ENCODE measurements at regions not wholly inside any gene's neighbourhood (a gene's known extent, or its start where the extent isn't known, plus 50 kb on each side); places are given as distances from the start of the nearest gene placed in this dataset.
A peak's percentile ranks its signal among the peaks of the same experiment; 100 is the strongest.
"Not testable (repeated sequence)": the region's sequence is repeated elsewhere in the genome, so short reads cannot be mapped to it uniquely, and the experiment has no call there.

DNA sequence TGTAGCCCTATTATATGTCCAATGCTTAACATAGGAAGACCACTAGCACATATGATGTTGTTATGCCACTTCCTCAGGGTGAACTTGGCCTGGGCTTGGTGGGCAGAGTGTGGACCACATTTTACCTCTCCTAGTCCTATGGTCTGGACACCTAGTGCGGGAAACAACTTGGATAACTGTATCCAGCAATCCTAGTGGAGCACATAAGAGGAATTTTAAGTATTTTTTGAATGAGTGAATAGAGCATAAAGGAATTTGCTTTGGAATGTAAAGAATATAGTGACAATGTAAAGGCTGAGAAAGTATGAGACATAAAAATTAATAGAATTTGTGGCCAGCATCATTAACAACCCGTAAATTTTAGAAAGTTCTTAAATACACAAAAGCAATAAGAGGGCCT is 528.9 kb downstream of the IGSF11 start:
- no peak for DNase-seq

DNA sequence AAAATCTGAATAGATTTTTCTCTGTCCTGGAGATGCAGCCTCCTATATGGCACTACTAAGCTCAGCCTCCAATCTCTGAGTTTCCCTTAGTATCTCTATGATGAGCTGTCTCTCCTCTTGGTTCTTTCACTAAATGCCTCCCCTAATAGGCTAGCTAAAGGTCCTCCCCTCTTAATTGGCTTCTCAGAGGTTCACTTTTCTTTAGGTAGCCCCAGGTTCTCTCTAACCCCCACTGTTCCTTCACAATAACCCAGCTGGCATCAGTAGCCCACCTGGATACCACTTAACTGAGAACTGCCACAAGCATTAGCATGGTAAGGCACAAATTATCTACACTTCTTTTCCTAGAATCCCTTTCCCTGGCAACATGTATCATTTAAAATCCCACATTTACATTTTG is 523.2 kb downstream of the IGSF11 start:
- DNase-seq = no peak

DNA sequence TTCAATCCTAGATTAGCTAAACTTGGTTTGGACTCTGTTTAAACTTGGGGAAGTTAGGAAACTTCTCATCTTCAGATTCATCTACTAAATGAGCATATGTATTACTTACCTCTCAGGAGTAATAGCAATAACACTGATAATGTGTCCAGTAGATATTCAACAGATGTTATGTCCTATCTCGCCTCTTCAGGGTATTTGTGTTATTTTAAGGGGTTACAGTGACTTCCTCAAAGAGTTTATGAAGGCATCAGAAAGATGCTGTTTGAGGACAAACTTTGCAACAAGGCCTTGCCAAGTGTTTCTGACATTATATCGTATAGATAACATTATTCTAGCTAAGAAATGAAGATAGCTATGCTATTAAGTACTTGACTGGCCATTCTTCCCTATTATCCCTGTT is 522.3 kb downstream of the IGSF11 start:
- DNase-seq = no peak

DNA sequence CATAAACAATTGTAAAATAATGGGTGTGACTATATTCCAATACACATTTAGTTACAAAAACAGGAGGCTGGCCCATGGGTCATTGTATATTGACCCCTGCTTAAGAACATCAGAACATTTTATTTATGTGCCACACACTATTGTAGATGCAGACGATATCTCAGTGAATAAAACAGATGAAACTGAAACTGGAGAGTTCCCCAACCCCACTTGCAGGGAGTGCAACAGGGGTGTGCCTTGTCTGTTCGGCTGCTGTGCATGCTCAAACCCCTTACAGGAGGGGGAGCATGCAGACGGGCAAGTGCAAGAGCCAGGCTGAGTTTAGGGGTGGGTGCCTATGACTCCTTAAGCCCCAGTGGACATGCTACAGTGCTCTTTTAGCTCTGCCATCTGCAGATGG is 509.6 kb downstream of the IGSF11 start:
- DNase-seq = no peak

DNA sequence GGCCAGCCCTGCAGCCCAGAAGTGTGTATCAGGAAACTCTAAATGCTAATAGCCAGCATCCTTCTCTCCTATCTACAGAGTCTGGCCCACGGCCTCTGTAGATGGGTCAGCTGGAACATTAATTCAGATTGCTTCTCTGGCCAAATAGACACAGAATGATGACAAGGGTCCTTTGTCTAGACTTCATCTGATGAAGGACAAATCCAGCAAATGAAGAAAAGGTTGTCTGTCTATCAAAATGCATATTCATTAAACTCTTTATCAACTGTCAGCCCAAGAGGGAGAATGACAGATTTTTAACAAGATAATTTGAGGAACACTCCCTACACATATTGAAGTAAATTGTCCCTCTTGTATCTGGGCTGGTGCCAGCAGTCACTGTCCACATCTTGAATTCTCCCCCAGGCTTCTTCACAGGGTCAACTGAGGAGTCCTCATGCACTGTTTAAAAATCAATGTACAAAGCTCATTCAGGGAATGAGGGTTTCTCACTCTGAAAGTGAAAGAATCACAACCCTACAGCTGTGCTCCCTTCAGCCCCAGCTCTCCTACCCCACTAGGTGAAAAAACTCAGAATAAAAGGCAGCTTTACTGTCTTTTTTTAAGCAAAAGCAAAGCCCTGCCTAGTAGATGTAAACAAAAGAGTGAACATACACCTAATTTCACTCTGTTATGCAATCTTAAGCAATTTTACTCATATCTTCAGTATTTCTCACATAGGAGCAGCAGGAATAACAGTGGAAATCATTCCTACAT is 507.7 kb downstream of the IGSF11 start:
- DNase-seq = no peak

DNA sequence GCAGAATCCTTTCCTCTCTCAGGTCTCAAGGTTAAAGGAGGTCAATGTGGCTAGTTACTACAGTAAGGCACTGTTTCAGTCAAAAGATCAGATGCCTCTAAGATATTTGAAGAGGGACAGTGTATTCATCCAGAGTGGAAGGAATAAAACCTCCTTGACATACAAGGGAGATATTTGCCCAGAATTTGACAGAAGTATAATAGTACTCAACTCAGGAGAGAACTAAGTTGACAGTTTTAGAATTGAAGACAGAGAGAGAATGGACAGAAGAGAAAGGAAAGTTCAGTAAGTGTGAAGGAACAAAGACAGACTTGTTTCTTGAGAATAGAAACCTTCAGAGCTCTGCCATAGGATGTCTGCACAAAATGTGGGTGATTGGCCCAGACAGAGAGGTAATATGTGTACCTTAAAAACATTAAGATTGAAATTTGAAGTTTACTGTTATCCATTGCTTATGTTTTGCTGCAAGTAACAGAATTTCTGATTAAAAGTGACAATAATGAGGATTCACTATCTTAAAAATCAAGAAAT is 507.1 kb downstream of the IGSF11 start:
- no peak for DNase-seq

DNA sequence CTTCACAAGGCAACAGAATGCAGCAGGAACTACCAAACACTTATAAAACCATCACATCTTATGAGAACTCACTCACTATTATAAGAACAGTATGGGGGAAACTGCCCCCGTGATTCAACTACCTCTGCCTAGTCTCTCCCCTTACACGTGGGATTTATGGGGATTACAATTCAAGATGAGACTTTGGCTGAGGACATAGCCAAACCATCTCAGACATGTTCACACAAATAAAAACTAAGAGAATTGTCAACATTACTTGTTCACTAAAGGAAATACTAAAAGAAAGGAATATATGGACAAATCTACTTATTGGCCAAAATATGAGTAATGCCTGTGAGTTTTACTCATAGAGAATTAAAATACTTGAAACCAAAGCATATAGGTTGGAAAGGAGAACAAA is 505.1 kb downstream of the IGSF11 start:
- no peak for DNase-seq

DNA sequence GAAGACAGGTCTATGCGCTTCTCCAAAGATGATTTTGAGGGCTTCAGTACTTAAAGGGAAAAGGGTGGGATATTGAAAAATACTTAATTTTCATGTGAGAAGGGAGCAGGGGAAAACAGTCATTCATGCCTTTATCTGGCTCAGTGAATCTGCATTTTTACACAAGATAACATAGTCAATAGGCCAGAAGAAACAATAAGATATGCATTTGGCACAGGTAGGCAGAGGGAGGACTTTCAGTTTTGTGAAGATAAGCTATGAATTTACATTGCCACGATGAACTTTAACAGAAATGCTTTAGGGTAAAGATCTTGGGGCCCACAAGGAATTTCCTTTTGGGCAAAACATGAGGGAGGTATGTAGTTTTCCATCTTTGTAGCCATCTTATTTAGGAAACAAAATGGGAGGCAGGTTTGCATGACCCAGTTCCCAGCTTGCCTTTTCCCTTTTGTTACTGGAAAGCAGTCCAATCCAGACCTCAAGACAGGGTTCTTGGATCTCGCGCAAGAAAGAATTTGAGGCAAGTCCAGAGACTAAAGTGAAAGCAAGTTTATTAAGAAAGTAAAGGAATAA is 504.2 kb downstream of the IGSF11 start:
- no peak for DNase-seq

DNA sequence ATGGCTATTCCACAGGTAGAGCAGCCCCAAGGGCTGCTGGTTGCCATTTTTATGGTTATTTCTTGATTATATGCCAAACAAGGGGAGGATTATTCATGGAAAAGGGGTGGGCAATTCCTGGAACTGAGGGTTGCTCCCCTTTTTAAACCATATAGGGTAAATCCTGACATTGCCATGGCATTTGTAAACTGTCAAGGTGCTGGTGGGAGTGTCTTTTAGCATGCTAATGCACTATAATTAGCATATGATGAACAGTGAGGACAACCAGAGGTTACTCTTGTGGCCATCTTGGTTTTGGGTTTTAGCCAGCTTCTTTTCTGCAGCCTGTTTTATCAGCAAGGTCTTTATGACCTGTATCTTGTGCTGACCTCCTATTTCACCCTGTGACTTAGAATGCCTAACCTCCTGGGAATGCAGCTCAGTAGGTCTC is 503.7 kb downstream of the IGSF11 start:
- DNase-seq = not testable (repeated sequence)

DNA sequence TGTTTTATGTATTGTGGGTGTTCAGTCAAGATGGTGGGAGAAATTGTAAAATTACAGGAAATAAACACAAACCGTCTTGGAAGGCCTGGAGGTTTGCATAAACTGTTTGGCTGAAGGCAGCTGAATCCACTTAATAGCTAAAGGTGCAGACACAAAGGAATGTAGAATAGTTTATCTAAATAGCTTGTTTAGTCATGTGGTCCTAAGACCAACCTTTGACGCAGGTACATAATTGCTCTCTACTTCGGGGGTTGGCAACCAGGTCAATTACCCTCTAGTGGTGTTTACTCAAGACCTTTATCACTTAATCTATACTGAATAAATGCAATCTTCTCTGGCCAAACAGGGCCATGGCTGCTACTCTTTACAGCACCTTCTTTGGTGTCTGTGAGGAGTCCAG is 502.8 kb downstream of the IGSF11 start:
- no peak for DNase-seq

DNA sequence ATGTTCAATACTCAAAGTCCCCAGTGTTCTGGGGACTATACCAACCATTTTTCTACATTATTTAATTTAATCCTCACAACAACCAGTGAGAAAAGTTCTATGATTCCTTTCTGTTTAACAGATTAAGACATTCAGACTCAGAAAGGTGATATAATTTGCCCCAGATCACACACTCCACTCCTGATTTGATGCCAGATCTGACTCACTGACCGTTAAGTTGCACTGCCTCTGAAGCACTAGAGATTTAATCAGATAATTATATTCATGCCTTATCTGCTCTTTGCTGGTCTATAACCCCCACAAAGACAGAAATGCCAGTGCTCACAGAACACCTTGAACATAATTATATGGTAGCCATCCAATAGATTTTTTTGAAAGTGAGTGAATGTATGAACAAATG is 501.0 kb downstream of the IGSF11 start:
- DNase-seq = no peak

DNA sequence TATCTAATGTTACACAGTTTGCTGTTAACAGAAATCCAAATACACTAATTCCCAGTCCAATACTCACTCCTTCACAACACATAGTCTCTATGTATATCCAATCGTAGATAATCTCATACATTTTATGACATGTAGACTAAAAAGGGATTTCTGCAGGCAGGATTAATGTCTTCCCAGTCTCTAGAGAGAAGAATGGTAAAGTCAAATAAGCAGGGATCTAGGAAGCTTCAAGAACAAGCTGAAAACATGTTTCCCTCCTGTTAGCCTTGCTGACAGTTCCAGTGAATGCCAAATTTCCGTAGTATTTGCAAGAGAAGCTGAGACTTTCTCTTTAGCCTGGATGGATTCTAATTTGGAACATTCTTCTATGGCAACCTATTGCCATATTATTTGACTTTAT is 500.1 kb downstream of the IGSF11 start:
- no peak for DNase-seq

DNA sequence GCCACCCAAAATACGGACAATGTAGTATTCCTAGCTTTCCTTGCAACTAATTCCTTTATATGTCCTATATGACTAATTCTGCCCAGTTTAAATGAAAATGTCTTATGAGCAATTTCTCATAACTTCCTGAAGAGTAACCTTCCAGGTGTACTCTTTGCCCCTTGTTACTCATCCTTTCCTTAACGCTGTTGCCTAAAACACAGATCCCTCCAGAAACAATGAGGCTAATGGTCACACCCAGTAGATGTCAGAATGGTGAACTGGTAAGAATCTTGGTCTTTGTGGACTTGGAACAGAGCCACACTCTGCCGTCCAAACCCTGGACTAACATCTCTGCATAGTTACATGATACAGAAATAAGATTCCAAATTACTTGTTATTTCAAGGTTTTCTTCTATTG is 497.9 kb downstream of the IGSF11 start:
- no peak for DNase-seq

DNA sequence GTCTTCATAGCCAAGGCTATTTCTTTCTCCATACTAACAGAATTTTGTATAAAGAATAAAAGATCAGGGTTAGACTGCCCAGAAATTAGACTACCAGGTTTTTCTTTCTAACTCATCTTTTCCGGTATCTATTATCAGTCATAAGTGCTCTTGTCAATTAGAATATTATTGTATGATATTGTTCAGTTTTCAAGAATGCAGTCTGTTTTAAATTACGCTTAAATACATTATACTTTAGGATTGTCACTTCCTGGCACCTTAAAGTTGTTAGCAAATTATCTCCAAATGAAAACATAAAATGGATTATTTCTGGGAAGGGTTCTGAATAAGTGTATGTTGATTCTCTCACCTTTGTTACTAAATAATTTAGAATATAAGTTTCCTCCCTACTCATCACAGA is 497.2 kb downstream of the IGSF11 start:
- DNase-seq = no peak

DNA sequence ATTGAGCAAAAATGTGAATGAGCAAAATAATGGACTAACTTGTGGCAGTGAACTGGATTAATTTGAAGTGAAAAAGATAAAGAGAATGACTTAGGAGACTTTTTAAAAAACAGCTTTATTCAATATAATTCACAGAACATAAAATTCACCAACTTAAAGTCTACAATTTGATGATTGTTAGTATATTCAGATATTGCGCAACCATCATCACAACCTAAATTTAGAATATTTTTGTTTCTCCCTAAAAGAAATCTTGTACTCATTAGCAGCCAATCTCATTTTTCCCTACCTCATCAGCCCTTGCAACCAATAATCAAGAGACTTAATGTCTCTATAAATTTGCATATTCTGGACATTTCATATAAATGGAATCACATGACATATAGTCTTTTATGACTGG is 496.5 kb downstream of the IGSF11 start:
- DNase-seq = no peak

DNA sequence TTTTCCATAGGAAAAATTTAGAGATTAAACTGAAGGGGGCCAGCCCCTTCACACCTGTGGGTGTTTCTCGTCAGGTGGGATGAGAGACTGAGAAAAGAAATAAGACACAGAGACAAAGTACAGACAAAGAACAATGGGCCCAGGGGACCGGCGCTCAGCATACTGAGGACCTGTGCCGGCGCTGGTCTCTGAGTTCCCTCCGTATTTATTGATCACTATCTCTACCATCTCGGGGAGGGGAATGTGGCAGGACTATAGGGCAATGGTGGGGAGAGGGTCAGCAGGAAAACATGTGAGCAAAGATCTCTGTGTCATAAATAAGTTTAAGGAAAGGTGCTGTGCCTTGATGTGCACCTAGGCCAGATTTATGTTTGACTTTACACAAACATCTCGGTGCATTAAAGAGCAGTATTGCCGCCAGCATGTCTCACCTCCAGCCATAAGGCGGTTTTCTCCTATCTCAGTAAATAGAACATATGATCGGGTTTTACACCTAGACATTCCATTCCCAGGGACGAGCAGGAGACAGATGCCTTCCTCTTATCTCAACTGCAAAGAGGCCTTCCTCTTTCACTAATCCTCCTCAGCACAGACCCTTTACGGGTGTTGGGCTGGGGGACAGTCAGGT is 494.7 kb downstream of the IGSF11 start:
- not testable (repeated sequence) for DNase-seq

DNA sequence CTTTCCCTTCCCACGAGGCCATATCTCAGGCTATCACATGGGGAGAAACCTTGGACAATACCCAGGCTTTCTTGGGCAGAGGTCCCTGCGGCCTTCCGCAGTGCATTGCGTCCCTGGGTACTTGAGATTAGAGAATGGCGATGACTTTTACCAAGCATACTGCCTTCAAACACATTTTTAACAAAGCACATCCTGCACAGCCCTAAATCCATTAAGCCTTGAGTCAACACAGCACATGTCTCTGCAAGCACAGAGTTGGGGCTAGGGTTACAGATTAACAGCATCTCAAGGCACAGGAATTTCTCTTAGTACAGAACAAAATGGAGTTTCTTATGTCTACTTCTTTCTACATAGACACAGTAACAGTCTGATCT is 494.2 kb downstream of the IGSF11 start:
- DNase-seq = not testable (repeated sequence)

DNA sequence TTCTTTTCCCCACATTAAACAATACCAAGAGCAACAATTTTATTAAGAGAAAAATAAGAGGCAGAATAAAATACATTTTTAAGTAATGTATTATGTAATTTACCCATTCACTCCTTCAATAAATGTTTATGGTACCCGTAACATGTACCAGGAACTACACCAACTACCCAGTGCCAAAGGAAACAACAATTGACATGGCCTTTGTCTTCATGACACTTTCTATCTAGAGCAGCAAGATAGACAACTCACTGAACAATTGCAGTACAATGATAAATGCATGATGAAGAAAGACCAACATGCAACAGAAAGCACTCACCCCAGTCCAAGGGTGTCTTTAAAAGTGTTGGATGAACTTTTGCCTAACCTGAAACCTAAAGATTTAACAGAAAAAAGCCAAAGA is 493.8 kb downstream of the IGSF11 start:
- no peak for DNase-seq

DNA sequence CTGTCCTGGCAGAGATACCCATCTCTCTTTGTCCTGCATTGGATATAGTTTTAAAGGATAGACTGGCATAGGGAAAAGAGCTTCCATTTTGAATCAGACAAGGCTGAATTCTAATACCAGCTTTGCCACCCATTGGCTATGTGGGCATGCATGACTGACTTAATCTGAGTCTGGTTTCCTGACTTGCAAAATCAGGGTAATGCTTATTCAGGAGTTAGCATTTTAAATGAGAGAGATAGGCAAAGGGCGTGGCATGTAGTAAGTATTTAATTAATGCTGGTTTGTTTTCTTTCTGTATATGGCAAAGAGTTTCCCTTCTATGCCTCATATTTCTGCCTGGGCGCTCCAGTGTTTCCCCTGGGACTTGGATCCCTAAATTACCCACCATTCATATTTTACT is 492.9 kb downstream of the IGSF11 start:
- no peak for DNase-seq

DNA sequence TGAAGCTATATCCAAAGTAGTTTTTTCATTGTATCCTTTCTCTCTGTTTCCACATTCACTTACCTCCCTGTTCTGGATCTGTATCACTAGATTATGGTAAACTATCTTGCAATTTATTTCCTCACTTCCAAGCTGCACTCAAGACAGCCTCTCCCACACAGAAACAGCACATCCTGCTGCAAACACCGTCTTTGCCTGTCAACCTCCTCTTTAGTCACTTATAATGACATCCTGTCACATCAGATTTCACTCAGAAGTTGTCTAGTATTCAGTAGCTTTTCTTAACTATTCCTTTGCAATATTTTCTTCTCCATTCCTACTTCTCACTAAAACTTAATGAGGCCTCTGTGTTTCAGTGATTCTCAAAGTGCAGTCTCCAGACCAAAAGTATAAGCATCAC is 490.8 kb downstream of the IGSF11 start:
- no peak for DNase-seq

DNA sequence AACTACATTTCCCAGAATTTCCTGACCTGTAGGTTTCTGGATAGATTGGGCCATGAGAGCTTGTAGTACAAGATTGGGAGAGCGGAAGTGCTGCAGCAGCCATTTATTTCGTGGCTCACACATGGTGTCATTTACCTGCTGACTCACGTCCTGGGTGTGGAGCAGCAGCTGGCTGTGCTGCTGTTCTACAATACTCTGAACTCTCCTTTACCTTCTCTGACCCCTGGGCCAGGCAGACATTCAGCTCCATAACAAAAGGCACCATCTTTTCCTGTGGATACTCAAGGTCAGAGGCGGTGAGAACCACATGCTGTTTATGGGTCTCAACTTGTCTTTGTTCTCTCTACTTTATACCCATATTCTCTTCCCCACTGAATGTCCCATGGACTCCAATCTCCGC is 490.2 kb downstream of the IGSF11 start:
- DNase-seq = peak; percentile 39

DNA sequence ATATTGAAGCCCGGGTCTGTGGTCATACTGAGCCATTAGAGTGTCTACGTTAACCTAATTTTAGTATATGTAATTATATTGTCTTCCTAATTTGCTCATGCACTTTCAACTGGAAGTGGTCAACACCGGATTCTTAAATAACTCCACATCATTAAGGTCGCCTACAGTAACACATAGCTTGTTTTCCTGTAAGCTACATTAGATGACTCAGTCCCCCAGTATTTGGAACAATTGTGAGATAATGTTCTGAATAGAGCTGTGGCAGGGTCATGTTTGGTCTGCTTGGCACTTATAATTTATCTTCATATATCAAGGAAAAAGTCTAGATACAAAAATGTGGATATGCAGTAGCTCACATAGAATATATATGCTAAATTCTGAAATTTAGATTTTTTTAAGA is 486.2 kb downstream of the IGSF11 start:
- DNase-seq = no peak

DNA sequence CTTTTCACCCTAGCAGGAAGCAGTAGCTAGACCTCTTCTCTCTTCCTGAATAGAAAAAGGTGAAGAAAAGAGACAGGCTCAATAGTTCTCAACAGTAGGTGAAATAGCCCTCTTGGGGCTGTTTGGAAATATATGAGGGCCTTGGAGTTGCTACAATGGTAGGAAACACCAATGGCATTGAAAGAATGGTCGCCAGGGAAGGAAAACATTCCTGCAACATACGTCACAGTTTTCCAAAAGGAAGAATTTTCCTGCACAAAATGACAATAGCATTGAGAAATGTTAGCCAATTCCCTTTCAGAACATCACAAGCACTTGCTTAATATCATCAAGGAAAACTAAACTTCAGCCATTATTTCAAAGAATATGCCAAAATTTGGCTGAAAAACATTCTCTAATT is 484.5 kb downstream of the IGSF11 start:
- DNase-seq = no peak

DNA sequence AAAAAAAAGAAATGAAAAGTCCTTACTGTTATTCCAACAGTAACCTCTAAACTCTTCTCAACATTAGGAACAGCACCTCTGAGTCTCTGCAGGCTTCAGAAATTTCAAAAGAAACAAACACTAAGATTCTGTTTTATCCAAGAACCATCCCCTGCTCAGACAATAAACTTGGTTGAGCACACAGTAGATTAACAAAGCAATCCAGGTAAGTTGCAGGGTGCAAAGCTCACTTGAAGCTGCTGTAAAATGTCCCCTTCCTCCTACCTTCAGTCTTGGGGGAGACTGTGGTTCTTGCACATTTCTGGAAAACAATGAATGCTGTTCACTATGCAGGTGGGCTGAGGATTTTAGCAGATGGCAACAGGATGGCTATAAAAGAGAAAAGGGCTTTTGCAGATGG is 484.1 kb downstream of the IGSF11 start:
- no peak for DNase-seq

Data from NK-92 treated with Interleukin-12 subunit alpha and Interleukin-12 subunit beta, amount 100 ng/mL, for 24 hours (cell line).